RPMI7951 (cell line): ENCODE measurements at regions not wholly inside any gene's neighbourhood (a gene's known extent, or its start where the extent isn't known, plus 50 kb on each side); places are given as distances from the start of the nearest gene placed in this dataset.
"Not testable (repeated sequence)": the region's sequence is repeated elsewhere in the genome, so short reads cannot be mapped to it uniquely, and the experiment has no call there.

Experiments used
- DNase-seq: peaks from one replicate; pipeline ENCODE4 v3.0.0-alpha.2; 2012; ENCODE audit warnings: low read depth

DNA sequence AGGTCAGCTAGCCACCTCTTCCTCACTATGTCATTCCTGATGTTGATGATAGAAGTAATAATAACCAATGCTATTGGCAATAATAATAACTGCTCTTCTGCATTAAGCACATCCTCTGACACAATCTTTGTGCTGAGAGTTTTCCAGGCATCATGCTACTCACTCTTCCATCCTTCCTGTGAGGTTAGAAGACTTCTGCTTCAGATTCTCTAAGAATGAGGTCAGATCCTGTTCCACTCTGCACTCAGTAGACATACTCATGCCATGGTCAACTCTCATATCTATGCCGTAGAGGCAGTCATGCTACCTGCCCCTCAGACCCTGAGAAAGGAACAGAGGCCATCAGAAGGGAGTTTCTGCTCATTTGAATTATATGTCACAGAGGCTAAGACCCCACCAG lies 98.1 kb upstream of the TOP1 start:
- DNase-seq, result peak; percentile 24

- no peak for DNase-seq
Measured at GRCh38 chr20:40931410-40932044, 97.1 kb upstream of the TOP1 start.

- DNase-seq, result no peak
Measured at GRCh38 chr20:40932436-40932835, 96.2 kb upstream of the TOP1 start.

- no peak for DNase-seq
Measured at GRCh38 chr20:40933758-40934157, 94.9 kb upstream of the TOP1 start.

DNA sequence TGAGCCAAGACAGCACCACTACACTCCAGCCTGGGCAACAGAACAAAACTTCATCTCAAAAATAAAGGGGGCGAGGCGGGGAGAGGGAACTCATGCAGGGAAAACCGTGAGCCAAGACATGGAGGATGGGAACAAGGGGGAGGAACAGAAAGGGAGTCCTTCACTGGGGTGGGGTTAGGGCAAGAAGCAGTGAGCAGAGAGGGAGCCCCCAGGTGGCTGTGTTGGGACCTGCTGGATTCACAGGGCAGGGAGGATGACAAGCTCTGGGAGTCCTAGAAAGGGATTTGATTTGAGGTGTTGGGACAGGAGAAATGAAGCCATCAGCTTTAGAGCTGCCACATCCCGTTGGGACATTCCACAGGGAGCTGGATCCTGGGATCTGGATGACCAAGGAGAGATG lies 90.6 kb upstream of the TOP1 start:
- DNase-seq, result no peak

DNA sequence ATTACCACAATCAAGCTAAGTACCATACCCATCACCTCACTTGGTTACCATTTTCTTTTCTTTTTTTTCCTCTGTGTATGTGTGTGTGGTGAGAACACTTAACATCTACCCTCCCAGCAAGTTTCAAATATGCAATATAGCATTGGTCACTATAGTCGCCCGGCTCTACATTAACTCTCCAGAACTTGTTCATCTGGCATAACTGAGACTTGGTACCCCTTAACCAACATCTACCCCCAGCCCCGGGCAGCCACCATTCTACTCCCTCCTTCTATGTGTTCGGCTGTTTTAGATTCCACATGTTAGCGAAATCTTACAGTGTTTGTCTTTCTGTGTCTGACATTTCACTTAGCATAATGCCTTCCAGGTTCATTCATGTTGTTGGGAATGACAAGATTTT lies 89.0 kb upstream of the TOP1 start:
- DNase-seq, result no peak

GRCh38 chr20:40941133-40941610 lies 87.5 kb upstream of the TOP1 start:
- no peak for DNase-seq

- no peak for DNase-seq
Measured at GRCh38 chr20:40942006-40942405, 86.6 kb upstream of the TOP1 start.

GRCh38 chr20:40942775-40943174 lies 85.8 kb upstream of the TOP1 start:
- DNase-seq, result no peak

DNA sequence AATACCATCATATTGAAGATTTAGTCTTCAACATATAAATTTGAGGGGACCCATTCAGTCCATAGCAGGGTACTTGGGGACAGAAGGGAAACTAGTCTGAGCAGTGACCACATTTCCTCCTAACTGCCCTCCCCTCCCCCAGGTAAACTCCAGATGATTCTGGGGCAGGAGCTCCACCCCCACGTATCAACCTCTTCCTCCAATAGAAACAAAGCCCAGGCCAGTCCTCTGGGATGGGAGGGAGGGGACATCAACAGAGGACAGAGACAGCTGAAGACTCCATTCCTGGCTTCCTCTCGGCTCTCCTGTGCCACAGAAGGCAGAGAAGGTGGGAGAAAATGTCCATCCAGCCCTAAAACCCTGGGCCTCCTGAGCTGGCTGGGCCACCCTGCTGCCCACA lies 85.0 kb upstream of the TOP1 start:
- no peak for DNase-seq

DNA sequence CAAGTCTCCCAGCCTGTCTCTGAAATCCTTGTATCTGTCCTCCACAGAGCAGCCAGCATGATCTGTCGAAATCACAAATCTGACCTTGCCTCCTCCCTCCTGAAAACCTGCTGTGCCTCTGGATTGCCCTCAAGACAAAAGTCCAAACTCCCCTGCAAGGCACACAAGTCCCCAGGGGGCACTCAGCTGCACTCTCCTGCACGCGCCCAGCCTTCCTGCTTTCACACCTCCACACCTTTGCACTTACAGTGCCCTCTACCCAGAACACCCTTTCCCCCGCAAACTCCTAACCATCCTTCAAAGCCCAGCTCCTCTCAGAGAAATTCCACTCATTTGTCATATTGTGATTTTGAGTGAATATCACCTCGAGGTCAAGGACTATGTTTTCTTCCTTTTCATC lies 83.4 kb upstream of the TOP1 start:
- no peak for DNase-seq

- DNase-seq, result peak; percentile 79
Measured at GRCh38 chr20:40945754-40946450, 82.7 kb upstream of the TOP1 start.

DNA sequence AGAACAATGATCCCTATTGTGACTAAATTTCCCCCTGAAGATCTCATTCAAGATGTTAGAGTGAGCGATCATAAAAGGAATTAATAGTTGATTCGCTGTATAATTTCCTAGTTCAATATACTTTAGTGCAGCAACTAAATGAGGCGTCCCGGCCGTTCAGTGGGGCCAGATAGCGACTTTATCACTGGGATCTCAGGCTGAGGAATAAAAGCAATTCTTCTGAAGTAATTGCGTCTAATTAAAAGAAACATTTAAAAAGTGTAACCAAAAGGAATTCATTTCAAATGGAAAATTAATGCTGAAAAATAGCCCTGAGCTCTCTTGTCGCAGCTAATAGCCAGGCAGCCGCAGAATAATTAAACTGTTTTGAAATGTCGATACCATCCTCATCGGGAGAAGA lies 82.2 kb upstream of the TOP1 start:
- no peak for DNase-seq

DNA sequence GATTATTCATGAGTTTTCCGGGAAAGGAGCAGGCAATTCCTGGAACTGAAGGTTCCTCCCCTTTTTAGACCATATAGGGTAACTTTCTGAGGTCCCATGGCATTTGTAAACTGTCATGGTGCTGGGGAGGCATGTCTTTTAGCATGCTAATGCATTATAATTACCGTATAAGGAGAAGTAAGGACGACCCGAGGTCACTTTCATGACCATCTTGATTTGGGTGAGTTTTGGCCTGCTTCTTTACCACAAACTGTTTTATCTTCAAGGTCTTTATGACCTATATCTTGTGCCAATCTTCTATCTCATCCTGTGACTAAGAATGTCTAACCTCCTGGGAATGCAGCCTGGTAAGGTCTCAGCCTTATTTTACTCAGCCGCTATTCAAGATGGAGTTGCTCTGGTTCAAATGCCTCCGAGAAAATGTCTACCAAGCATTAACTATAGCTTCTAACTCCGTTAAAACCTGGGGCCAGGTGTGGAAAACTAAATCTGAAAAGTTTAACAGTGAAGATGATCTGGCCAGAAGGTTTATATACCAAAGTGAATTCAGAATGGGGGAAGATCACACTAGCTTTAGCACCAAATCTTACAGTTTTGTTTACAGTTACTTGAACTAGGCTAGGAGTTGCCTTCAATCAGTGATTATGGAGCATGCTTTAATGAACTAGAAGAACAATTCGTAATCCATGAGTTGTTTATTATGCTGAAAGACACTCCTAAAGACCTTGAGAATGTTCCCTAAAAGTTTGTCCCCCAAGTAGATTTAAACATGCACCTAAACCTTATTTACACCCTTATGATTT lies 80.0 kb upstream of the TOP1 start:
- peak; percentile 98 for DNase-seq

- peak; percentile 89 for DNase-seq
Measured at GRCh38 chr20:40949346-40949745, 79.3 kb upstream of the TOP1 start.

- DNase-seq, result no peak
Measured at GRCh38 chr20:40952136-40952535, 76.5 kb upstream of the TOP1 start.

DNA sequence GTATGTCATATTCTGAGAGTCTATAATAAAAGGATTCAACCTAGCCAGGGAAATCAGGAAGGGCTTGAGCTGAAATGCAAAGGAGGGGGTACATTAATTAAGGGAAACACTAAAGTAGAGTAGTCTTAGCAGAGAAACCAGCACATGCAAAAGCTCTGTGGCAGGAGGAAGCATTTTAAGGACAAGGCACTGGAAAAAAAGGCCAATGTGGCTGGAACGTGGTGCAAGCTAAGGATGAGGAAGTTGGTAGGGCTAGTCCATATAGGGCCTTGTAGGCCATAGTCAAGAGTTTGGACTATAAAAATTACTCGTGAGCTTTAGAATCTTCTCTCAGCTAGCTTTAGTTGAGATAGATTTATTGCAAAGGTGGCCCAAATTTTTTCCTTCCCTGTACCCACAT lies 75.2 kb upstream of the TOP1 start:
- DNase-seq, result no peak

DNA sequence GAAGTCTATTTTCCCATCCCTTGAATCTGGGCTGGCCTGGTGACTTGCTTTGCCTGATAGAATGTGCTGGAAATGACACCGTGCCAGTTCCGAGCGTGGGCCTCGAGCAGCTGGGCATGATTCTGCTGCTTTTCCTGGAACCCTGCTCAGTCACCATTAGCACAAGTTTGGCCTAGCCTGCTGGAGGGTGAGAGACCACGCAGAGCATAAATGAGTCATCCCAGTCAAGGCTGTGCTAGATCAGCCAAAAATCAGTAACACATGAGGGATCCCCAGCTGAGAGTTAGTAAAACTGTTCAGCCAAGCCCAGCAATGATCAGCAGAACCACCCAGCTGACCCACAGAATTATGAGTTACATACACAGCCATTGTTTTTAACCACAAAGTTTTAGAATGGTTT lies 74.8 kb upstream of the TOP1 start:
- DNase-seq, result peak; percentile 86

DNA sequence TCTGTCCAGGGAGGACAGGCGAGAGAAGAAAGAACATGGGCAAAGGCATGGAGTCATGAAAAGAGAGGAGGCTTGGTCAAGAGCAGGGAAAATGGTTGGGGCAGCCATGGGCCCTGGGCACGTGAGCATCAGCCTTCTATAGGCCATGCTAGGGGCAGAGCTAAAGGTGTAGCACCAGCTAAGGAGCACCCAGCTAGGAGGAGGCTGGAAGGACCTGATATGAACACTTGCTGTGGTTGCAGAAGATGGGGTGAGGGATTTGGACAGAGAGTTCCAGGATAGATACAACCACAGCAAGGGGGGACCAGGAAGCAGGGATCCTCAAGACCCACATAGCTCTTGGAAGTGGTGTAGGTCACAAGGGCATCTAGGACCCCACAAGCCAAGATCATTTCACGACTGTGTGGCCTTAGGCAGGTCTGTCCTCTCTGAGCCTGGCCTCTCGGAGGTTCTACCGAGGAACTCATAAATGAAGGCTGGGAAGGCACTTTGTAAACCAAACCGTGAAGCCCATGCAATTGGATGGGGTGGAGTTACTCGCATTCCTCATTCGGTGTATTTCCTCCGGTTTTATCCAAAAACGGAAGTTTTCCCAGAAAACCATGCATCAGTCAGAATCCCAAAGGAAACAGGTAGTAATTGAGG lies 74.0 kb upstream of the TOP1 start:
- no peak for DNase-seq

DNA sequence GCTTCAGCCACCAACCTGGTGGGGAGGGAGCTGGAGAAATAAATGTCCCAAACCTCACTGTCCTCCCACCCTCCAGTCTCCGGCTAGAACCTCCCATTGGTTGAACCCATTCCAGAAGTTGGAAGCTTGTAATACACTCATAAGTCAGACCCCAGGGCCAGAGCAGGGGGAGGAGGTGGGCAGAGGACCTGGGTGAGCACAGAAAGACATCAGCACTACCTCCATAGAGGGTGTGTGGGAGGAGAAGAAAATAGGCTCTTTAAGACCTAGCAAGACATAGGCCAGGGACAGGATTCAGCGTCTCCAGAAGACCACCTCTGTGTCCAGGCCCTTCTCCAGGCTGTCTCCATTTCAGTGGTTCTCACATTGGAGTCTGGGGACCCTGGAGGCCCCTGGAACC lies 73.3 kb upstream of the TOP1 start:
- no peak for DNase-seq

GRCh38 chr20:40955826-40956225 lies 72.8 kb upstream of the TOP1 start:
- DNase-seq, result not testable (repeated sequence)

DNA sequence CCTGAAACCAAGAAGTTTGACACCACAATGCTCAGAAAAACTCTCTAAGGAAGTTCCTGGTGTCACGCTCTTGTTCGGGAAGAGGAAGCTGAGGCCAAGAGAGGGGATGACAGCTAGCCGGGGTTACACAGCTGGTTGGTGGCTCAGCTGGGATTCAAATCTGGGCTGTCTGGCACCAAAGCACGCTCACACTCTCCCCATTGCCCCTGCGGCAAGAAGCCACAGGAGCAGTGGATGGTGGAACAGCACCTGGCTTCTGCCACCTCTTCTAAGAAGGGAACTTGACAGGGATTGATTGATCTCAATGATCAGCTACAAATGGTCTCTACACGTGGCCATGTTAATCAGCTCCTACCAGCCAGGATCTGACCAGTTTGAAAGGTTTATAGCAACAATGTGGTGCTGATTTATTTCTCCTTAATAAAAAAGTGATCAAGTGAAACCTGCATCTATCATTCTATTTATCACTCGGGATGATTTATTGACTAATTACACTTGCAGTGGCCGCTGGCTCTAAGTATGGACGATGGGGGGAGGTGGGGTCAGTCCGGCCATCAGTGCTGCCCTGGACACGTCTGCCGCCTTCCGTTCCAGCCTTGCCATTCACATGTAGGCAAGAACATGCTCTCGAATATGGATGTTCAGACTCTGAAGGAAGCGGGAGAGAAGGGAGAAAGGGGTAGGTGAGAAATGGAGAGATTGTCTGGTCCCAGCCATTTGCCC lies 71.9 kb upstream of the TOP1 start:
- DNase-seq, result no peak
